GM12872 (cell line): ENCODE measurements at regions not wholly inside any gene's neighbourhood (a gene's known extent, or its start where the extent isn't known, plus 50 kb on each side); places are given as distances from the start of the nearest gene placed in this dataset.

Experiments
- TF ChIP-seq, protein P1 (sequence below): IDR thresholded peaks from 3 replicates; pipeline ENCODE4 v1.5.1; 2011; ENCODE audit warnings: low read depth, mild to moderate bottlenecking, low read length, moderate library complexity; ENCODE audit not compliant: insufficient read depth

DNA sequence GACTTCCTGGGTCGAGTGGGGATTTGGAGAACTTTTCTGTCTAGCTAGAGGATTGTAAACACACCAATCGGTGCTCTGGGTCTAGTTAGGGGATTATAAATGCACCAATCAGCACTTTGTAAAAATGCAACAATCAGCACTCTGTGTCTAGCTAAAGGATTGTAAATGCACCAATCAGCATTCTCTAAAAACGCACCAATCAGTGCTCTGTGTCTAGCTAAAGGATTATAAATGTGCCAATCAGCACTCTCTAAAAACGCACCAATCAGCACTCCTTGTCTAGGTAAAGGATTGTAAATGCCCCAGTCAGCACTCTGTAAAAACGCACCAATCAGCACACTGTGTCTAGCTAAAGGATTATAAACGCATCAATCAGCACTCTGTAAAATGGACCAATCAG, 209.0 kb upstream of the SLC35B3 start:
- TF ChIP-seq, protein P1, sequence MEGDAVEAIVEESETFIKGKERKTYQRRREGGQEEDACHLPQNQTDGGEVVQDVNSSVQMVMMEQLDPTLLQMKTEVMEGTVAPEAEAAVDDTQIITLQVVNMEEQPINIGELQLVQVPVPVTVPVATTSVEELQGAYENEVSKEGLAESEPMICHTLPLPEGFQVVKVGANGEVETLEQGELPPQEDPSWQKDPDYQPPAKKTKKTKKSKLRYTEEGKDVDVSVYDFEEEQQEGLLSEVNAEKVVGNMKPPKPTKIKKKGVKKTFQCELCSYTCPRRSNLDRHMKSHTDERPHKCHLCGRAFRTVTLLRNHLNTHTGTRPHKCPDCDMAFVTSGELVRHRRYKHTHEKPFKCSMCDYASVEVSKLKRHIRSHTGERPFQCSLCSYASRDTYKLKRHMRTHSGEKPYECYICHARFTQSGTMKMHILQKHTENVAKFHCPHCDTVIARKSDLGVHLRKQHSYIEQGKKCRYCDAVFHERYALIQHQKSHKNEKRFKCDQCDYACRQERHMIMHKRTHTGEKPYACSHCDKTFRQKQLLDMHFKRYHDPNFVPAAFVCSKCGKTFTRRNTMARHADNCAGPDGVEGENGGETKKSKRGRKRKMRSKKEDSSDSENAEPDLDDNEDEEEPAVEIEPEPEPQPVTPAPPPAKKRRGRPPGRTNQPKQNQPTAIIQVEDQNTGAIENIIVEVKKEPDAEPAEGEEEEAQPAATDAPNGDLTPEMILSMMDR: no peak

DNA sequence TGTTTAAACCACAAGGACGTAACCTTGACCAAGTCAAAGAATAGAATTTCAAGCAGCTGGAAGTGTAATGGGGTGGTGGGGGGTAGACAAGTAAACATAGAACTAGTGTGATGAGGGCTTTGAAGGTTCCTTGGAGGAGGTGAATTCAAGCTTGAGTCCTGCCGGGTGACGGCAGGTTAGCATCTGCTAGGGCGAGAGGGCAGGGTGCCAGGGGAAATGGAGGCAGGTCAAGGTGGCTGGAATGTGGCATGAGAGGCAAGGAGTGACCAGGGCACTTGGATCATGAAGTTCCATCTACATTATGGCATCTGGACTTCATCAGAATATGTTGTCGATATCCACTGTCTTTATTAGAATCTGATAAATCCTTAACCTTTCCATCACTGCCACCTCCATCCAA, 207.5 kb upstream of the SLC35B3 start:
- TF ChIP-seq, protein P1: no peak

DNA sequence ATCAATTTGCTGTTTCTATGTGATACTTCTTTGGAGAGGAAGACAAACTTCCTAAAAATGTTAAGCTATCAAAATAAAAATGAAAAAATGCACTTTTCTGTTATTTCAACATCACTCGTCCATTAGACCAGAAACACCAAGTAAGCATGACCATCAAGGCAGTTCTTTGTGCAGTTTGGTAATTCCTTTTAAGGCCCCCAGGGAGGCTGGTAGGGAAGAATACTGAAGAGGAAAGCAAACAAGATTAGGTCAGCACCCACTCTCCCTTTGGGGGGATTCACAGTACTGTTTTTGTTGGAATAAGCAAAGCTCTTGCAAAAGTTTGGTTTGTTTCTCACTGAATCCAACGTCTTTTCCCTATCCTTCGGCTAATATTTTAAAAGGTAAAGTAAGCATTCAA, 206.8 kb upstream of the SLC35B3 start:
- TF ChIP-seq, protein P1: no peak

DNA sequence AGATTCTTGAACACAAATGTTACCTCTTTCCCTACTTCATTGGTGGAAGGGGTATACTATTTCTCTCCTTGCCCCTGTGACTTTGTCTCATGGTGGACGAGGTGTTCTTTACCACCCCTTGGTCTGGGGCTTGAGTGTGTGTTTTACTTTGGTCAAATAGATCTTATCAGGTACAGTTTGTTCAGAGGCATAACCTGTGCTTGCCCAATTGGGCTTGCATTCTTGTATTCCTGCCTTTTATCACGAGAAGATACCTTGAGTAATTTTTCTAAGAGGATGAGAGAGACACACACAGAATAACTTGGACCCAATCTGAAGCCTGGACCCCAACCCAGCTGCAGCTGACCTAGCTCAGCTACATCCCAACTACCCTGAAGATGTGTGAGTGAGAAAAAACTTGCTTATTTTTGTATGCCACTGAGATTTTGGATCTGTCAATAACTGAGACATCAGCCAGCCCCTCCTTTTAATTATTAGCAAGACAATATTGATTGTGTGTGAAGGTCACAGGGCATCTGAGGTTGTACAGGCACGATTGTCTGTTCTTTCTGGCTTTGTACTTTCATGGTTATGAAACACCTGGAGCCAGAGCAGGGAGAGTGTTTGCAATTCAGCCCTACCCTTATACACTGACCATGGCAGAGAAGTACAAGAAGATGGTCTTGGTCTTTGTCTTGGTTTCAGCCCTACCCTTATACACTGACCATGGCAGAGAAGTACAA, 204.7 kb upstream of the SLC35B3 start:
- TF ChIP-seq, protein P1: no peak

DNA sequence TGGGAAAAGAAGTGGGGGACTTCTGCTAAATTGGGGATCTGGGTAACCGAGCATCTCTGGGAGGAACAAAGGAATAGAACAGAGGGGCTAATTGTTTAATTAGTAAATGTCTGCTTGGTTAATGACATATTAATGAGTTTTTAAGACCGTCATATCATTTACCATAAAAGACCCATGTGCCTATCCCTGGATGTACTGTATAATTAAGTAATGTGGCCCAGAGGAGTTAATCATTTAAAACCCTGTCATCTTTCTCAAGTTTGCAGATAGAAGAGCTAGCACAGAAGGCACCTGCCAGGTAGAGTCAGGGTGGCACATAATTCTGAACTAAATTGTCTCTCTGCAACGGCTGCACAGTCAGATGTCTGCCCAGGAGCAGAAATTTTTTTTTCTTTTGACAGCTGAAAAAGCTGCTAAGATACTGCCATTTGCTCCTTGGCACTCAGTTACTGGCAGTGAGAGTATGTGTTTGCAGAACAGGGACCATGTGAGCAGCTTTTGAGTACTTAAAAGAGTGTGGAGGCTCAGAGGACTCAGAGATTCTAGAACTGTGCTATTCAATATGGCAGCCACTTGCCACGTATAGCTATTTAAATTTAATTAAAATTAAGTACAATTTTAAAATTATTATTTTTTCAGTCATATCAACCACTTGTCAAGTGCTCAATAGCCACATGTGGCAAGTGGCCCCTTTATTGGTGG, 202.7 kb upstream of the SLC35B3 start:
- TF ChIP-seq, protein P1: no peak

DNA sequence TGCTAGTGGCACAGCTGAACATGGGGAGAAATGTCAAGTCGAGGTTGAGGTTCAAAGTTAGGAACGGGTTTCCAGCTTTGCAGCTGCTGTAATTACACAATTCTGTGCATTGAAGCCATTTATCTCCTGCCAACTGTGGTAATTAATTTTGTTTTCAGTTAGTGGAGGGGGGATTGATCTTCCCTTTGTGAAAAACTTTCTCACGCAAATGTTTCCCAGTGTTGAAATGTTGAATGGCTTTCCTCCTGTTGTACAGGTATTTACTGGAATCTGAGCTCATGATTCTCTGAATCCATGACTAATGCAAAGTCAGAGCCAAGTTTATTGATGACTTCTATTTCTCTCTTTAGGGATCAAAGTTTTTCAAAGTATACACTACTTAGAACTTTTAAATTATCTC, 198.4 kb upstream of the SLC35B3 start:
- TF ChIP-seq, protein P1: no peak

DNA sequence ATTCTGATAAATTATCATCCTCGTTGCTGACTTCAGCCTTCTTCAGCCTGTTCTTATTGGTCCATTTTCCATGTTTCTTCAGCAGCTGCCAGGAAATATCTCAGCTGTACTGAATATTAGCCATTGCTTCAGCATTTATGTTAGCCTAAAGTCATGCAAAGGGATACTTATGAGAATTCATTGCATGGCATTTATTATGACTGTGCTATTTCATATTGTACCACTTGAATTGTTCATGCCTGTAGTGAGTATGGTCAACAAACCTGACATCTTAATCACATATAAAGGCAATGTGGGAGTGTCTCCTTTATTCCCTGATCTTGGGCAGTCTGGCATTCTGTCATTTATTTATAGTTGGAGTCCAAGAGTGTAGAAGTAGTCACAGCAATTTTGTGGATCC, 193.4 kb upstream of the SLC35B3 start:
- TF ChIP-seq, protein P1: no peak
